Endothelial cell of umbilical vein (primary cell): ENCODE measurements at regions not wholly inside any gene's neighbourhood (a gene's known extent, or its start where the extent isn't known, plus 50 kb on each side); places are given as distances from the start of the nearest gene placed in this dataset.

Experiments used
- BruUV-seq: library from RNA; stranded (reverse); fragments of 400-500 nt; replicated peaks from 2 replicates; lab custom pipeline; 2021; lab: Mats Ljungman, UMichigan
- CTCF ChIA-PET: fragments of 300-600, 350-600 bp; sonication (Branson Sonifier 250); formaldehyde crosslinking; loops from one replicate; lab custom pipeline; 2021; ENCODE audit warnings: antibody characterized with exemption, inconsistent platforms; lab: Charles Lee
- POLR2A ChIA-PET: fragments of 300-600, 350-600 bp; sonication (Branson Sonifier 250); formaldehyde crosslinking; loops from one replicate; lab custom pipeline; 2021; ENCODE audit warnings: antibody characterized with exemption, inconsistent platforms; lab: Charles Lee
- DNase-seq: peaks from one replicate; pipeline ENCODE4 v3.0.0-alpha.2; 2011; ENCODE audit warnings: low read depth, low spot score
- FAIRE-seq: peaks from 2 replicates; lab custom pipeline; 2011; peaks lifted over from hg19 to GRCh38; lab: Jason Lieb, UNC
- H2AFZ ChIP-seq: 2 replicates; pipeline ENCODE4 v1.6.0; 2012; ENCODE audit warnings: low read depth, low read length, control low read depth, inconsistent platforms
- H3K27ac ChIP-seq: 2 replicates; pipeline ENCODE4 v1.5.1; 2011; ENCODE audit warnings: low read depth, mild to moderate bottlenecking, control low read depth, low read length, moderate library complexity; ENCODE audit not compliant: insufficient read depth
- H3K27me3 ChIP-seq, 2 experiments: 2 replicates each; pipeline versions ENCODE4 v1.6.0 to v1.6.1; 2011; ENCODE audit warnings: low read length in 2 of 2, mixed read lengths in 1 of 2; ENCODE audit not compliant: control insufficient read depth in 2 of 2, insufficient read depth in 2 of 2
- H3K36me3 ChIP-seq, 2 experiments: 2 replicates in 1 of 2; 3 replicates in 1 of 2; pipeline ENCODE4 v1.5.1; 2011; ENCODE audit warnings: low read length in 2 of 2, mild to moderate bottlenecking in 1 of 2, moderate library complexity in 1 of 2; ENCODE audit not compliant: control insufficient read depth in 2 of 2, insufficient read depth in 2 of 2; ENCODE audit errors: extremely low read depth in 1 of 2
- H3K4me1 ChIP-seq: 3 replicates; pipeline ENCODE4 v1.5.1; 2011; ENCODE audit warnings: mild to moderate bottlenecking, low read length; ENCODE audit not compliant: control insufficient read depth, insufficient read depth; ENCODE audit errors: extremely low read depth
- H3K4me2 ChIP-seq: 2 replicates; pipeline ENCODE4 v1.6.1; 2011; ENCODE audit warnings: low read length, control low read depth, mixed read lengths; ENCODE audit not compliant: insufficient read depth
- H3K4me3 ChIP-seq, 3 experiments: fragments of 200-600 bp in 1 of 3; sonication (generic), shearing (Covaris generic) in 1 of 3; replicated peaks in 1 of 3; 2 replicates each; pipeline ENCODE4 v1.5.1; 2011 to 2016; ENCODE audit warnings: control low read depth in 3 of 3, low read length in 3 of 3, mild to moderate bottlenecking in 2 of 3, inconsistent platforms in 1 of 3, low read depth in 1 of 3, moderate library complexity in 1 of 3; ENCODE audit not compliant: insufficient read depth in 1 of 3
- H3K79me2 ChIP-seq: 2 replicates; pipeline ENCODE4 v1.6.0; 2012; ENCODE audit warnings: low read length, inconsistent platforms; ENCODE audit not compliant: control insufficient read depth, insufficient read depth
- H3K9ac ChIP-seq: replicated peaks from 2 replicates; pipeline ENCODE3; 2011; ENCODE audit warnings: low read length, control low read depth; ENCODE audit not compliant: insufficient read depth; ENCODE audit errors: extremely low read depth
- H3K9me1 ChIP-seq: replicated peaks from 3 replicates; pipeline ENCODE4 v1.6.0; 2011; ENCODE audit warnings: mild to moderate bottlenecking, low read length; ENCODE audit not compliant: control insufficient read depth, insufficient read depth; ENCODE audit errors: extremely low read depth
- H3K9me3 ChIP-seq: replicated peaks from 2 replicates; pipeline ENCODE4 v1.5.1; 2012; ENCODE audit warnings: low read length, inconsistent platforms; ENCODE audit not compliant: control insufficient read depth, insufficient read depth
- H4K20me1 ChIP-seq: replicated peaks from 2 replicates; pipeline ENCODE3; 2011; ENCODE audit warnings: mild to moderate bottlenecking, low read length; ENCODE audit not compliant: control insufficient read depth, insufficient read depth; ENCODE audit errors: extremely low read depth
- EZH2 ChIP-seq: IDR thresholded peaks from 2 replicates; pipeline ENCODE4 v1.6.1; 2012; ENCODE audit warnings: borderline replicate concordance, low read depth, mild to moderate bottlenecking, moderate library complexity, low read length, inconsistent platforms; ENCODE audit not compliant: severe bottlenecking
- FOS ChIP-seq: IDR thresholded peaks from 2 replicates; pipeline ENCODE4 v1.6.1; 2011; ENCODE audit warnings: mild to moderate bottlenecking, low read length, moderate library complexity, borderline replicate concordance; ENCODE audit not compliant: insufficient read depth
- GATA2 ChIP-seq: IDR thresholded peaks from 2 replicates; pipeline ENCODE4 v1.7.0; 2011; ENCODE audit warnings: low read depth, mild to moderate bottlenecking, moderate library complexity, mixed read lengths, low read length; ENCODE audit not compliant: insufficient read length, insufficient read depth
- JUN ChIP-seq: IDR thresholded peaks from 2 replicates; pipeline ENCODE4 v1.6.1; 2011; ENCODE audit warnings: borderline replicate concordance, low read depth; ENCODE audit not compliant: insufficient read length, insufficient read depth
- MYC ChIP-seq: IDR thresholded peaks from one replicate; pipeline ENCODE4 v1.6.1; 2011; ENCODE audit warnings: mild to moderate bottlenecking, low read depth, low read length
- POLR2A ChIP-seq: IDR thresholded peaks from 2 replicates; pipeline ENCODE4 v1.6.1; 2012; ENCODE audit warnings: low read depth, mild to moderate bottlenecking, control low read depth, low read length
- POLR2AphosphoS5 ChIP-seq: IDR thresholded peaks from 2 replicates; pipeline ENCODE4 v1.6.1; 2012; ENCODE audit warnings: low read depth, mild to moderate bottlenecking, control low read depth, low read length, moderate library complexity; ENCODE audit not compliant: insufficient read depth
- dilution Hi-C: fragments of 300-500 bp; cut with MboI; formaldehyde crosslinking; loops from one replicate; pipeline ENCODE4 v1.15.0; 2019; ENCODE audit warnings: low sequenced_read_pairs; ENCODE audit not compliant: extremely low pct_ligation_motif_present
- intact Hi-C: fragments of 100-400 bp; cut with micrococcal nuclease; formaldehyde crosslinking; loops from one replicate; pipeline ENCODE4 v1.10.0; 2022
- TF ChIP-seq, protein P1 (sequence below), 2 donors: IDR thresholded peaks; 1 replicate in 1 of 2; 2 replicates in 1 of 2; pipeline ENCODE4 v1.5.1; 2011; ENCODE audit warnings: low read length in 2 of 2, mild to moderate bottlenecking in 2 of 2, moderate library complexity in 2 of 2, control low read depth in 1 of 2, inconsistent platforms in 1 of 2, low read depth in 1 of 2; ENCODE audit not compliant: insufficient read depth in 1 of 2; ENCODE audit errors: extremely low read depth in 1 of 2
- TF ChIP-seq, protein P2 (sequence below): IDR thresholded peaks from 2 replicates; pipeline ENCODE4 v1.6.1; 2011; ENCODE audit not compliant: insufficient read depth, insufficient read length

DNA sequence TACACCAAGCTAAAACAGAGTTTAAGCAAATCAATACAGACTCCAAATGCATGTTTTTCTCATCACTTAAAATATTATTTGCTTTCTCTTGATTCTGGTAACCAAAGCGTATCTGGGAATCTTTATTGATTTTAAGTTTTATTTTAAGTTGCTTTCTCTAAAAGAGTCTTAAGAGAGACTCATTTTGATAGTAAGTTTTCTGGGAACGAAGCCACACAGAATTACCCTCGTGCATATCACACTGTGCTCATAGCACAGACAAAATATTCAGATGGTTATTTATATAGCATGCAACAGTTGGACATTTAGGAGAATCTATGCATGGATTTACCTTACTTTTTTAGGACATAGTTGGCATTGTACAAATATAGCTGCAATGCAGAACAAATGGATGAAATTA, 597.5 kb upstream of the NRXN1 start:
- DNase-seq (no peak), FAIRE-seq (no peak)
- H3K9me1 ChIP-seq, result no peaks in the 10 kb centered on the region
- no peaks in the 10 kb centered on the region for H3K36me3 ChIP-seq
- no peak for TF ChIP-seq POLR2AphosphoS5
- TF ChIP-seq MYC, result no peak
- TF ChIP-seq, protein P1, sequence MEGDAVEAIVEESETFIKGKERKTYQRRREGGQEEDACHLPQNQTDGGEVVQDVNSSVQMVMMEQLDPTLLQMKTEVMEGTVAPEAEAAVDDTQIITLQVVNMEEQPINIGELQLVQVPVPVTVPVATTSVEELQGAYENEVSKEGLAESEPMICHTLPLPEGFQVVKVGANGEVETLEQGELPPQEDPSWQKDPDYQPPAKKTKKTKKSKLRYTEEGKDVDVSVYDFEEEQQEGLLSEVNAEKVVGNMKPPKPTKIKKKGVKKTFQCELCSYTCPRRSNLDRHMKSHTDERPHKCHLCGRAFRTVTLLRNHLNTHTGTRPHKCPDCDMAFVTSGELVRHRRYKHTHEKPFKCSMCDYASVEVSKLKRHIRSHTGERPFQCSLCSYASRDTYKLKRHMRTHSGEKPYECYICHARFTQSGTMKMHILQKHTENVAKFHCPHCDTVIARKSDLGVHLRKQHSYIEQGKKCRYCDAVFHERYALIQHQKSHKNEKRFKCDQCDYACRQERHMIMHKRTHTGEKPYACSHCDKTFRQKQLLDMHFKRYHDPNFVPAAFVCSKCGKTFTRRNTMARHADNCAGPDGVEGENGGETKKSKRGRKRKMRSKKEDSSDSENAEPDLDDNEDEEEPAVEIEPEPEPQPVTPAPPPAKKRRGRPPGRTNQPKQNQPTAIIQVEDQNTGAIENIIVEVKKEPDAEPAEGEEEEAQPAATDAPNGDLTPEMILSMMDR (IDR thresholded peaks at IDR 0.05; ENCODE audit: extremely low read depth in 1 of 2, insufficient read depth in 1 of 2, low read depth in 1 of 2, low read length in 2 of 2), result no peak
- TF ChIP-seq POLR2A, result no peak
- TF ChIP-seq EZH2, result no peak
- TF ChIP-seq GATA2, result no peak
- TF ChIP-seq FOS, result no peak
- TF ChIP-seq, protein P2, sequence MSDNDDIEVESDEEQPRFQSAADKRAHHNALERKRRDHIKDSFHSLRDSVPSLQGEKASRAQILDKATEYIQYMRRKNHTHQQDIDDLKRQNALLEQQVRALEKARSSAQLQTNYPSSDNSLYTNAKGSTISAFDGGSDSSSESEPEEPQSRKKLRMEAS, result no peak
- no peak for TF ChIP-seq JUN
- no peaks in the 10 kb centered on the region for H3K9me3 ChIP-seq
- H3K79me2 ChIP-seq, result no peaks in the 10 kb centered on the region
- no peak overlapping the region for H3K4me2 ChIP-seq
- H3K4me3 ChIP-seq, result no peak overlapping the region
- no peak overlapping the region for H3K27ac ChIP-seq
- no peak overlapping the region for H3K9ac ChIP-seq
- no peak overlapping the region for H2AFZ ChIP-seq
- H3K27me3 ChIP-seq, result no peaks in the 10 kb centered on the region
- intact Hi-C loops (no loop called here), dilution Hi-C loops (no loop called here)
- H3K4me1 ChIP-seq, result no peaks in the 10 kb centered on the region
- POLR2A ChIA-PET, result no interaction called here
- no peaks in the 10 kb centered on the region for H4K20me1 ChIP-seq
- CTCF ChIA-PET, result no interaction called here
- no TSS peak for BruUV-seq
